Activated CD8-positive, alpha-beta memory T cell treated with anti-CD3 and anti-CD28 coated beads for 24 hours (primary cell): ENCODE measurements at regions not wholly inside any gene's neighbourhood (a gene's known extent, or its start where the extent isn't known, plus 50 kb on each side); places are given as distances from the start of the nearest gene placed in this dataset.

Source experiments
- DNase-seq: peaks from one replicate; pipeline ENCODE4 v3.0.0-alpha.2; 2020

- DNase-seq, result no peak
These were observed 170.8 kb upstream of the SAMSN1 start for GRCh38 chr21:14716761-14717396.

- DNase-seq, result no peak
These were observed 167.0 kb upstream of the SAMSN1 start for GRCh38 chr21:14713109-14713508.

- DNase-seq, result no peak
These were observed 166.1 kb upstream of the SAMSN1 start for GRCh38 chr21:14712121-14712715.

GRCh38 chr21:14711287-14711686 is 165.2 kb upstream of the SAMSN1 start:
- DNase-seq, result no peak

- DNase-seq, result no peak
These were observed 161.5 kb upstream of the SAMSN1 start for GRCh38 chr21:14707511-14708020.

GRCh38 chr21:14706712-14707510 is 160.8 kb upstream of the SAMSN1 start:
- DNase-seq, result no peak

GRCh38 chr21:14699433-14700407 is 153.6 kb upstream of the SAMSN1 start:
- DNase-seq, result no peak

- no peak for DNase-seq
These were observed 151.7 kb upstream of the SAMSN1 start for GRCh38 chr21:14697769-14698168.

GRCh38 chr21:14694817-14695216 is 148.7 kb upstream of the SAMSN1 start:
- DNase-seq, result no peak

- DNase-seq, result no peak
These were observed 147.9 kb upstream of the SAMSN1 start for GRCh38 chr21:14693997-14694396.

GRCh38 chr21:14691914-14692313 is 145.8 kb upstream of the SAMSN1 start:
- no peak for DNase-seq

- no peak for DNase-seq
These were observed 144.8 kb upstream of the SAMSN1 start for GRCh38 chr21:14690886-14691285.

- no peak for DNase-seq
These were observed 142.8 kb upstream of the SAMSN1 start for GRCh38 chr21:14688936-14689335.

GRCh38 chr21:14688412-14688811 is 142.3 kb upstream of the SAMSN1 start:
- DNase-seq, result no peak

- no peak for DNase-seq
These were observed 141.1 kb upstream of the SAMSN1 start for GRCh38 chr21:14687268-14687625.

- DNase-seq, result no peak
These were observed 140.6 kb upstream of the SAMSN1 start for GRCh38 chr21:14686466-14687267.

GRCh38 chr21:14685568-14685967 is 139.5 kb upstream of the SAMSN1 start:
- no peak for DNase-seq

- DNase-seq, result no peak
These were observed 138.0 kb upstream of the SAMSN1 start for GRCh38 chr21:14684071-14684470.

- no peak for DNase-seq
These were observed 136.9 kb upstream of the SAMSN1 start for GRCh38 chr21:14683063-14683462.

- DNase-seq, result no peak
These were observed 133.0 kb upstream of the SAMSN1 start for GRCh38 chr21:14678973-14679574.

GRCh38 chr21:14677639-14678179 is 131.6 kb upstream of the SAMSN1 start:
- DNase-seq, result no peak
